Uterus (tissue), 2 donors: ENCODE measurements at regions not wholly inside any gene's neighbourhood (a gene's known extent, or its start where the extent isn't known, plus 50 kb on each side); places are given as distances from the start of the nearest gene placed in this dataset.

Experiments
- CTCF ChIP-seq, 4 experiments: fragments of 200-600 bp in 2 of 4; fragments of 450-650 bp in 2 of 4; sonication (generic) in 2 of 4; IDR thresholded peaks; one replicate each; pipeline ENCODE4 v1.5.1; 2016 to 2019; ENCODE audit warnings: antibody characterized with exemption in 4 of 4, mild to moderate bottlenecking in 2 of 4, moderate library complexity in 1 of 4
- POLR2A ChIP-seq, 2 donors: fragments of 450-650 bp; IDR thresholded peaks; one replicate each; pipeline ENCODE4 v1.6.1; 2016; ENCODE audit warnings: antibody characterized with exemption in 2 of 2, mild to moderate bottlenecking in 1 of 2, moderate library complexity in 1 of 2

- TF ChIP-seq CTCF (IDR thresholded peaks at IDR 0.05): no peak
- TF ChIP-seq POLR2A (IDR thresholded peaks at IDR 0.05): no peak
Measured at GRCh38 chr14:97931273-97931672, 1134.1 kb downstream of the VRK1 start.
